ENCODE measurements at regions not wholly inside any gene's neighbourhood (a gene's known extent, or its start where the extent isn't known, plus 50 kb on each side); places are given as distances from the start of the nearest gene placed in this dataset.
"Not testable (repeated sequence)": the region's sequence is repeated elsewhere in the genome, so short reads cannot be mapped to it uniquely, and the experiment has no call there.

DNA sequence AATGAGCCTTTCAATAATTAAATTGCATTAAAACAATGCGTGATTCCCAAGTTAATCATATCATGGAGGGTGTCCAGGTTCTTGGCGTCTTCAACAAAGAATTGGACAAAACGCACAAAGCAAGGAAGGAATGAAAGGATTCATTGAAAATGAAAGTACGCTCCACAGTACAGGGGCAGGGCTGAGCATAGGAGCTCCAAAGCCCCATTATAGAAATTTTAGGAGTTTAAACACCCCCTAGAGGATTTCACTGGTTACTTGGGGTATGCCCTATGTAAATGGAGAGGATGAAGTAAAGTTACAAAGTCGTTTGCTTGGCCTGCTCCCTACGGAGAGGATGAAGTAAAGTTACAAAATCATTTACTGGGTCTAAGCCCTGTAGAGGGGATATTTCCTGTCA lies 1910.4 kb downstream of the C4orf33 start:
- ChIA-PET CTCF (no interaction called here), POLR2A (no interaction called here)
- TF ChIP-seq CTCF (IDR thresholded peaks at IDR 0.05; ENCODE audit: control extremely low read depth, extremely low read depth, low read depth, missing control alignments): no peak
- no peak for DNase-seq (ENCODE audit: extremely low spot score)

GRCh38 chr4:131011961-131012360 lies 1916.0 kb downstream of the C4orf33 start:
- CTCF ChIA-PET: interaction anchor here (1.1 kb wide), 1 partner anchor 10 kb away, joined by 3 read pairs; no protein-coding TSS in a partner anchor
- POLR2A ChIA-PET; DNase-seq (ENCODE audit: extremely low spot score): not testable (repeated sequence)

- CTCF ChIA-PET: interaction anchor here (1.1 kb wide), 1 partner anchor 9 kb away, joined by 3 read pairs; no protein-coding TSS in a partner anchor
- DNase-seq (ENCODE audit: extremely low spot score): no peak
- POLR2A ChIA-PET: no interaction called here
- no peak for TF ChIP-seq CTCF (IDR thresholded peaks at IDR 0.05; ENCODE audit: control extremely low read depth, extremely low read depth, low read depth, missing control alignments)
Measured at GRCh38 chr4:131013226-131013625, 1917.3 kb downstream of the C4orf33 start.

DNA sequence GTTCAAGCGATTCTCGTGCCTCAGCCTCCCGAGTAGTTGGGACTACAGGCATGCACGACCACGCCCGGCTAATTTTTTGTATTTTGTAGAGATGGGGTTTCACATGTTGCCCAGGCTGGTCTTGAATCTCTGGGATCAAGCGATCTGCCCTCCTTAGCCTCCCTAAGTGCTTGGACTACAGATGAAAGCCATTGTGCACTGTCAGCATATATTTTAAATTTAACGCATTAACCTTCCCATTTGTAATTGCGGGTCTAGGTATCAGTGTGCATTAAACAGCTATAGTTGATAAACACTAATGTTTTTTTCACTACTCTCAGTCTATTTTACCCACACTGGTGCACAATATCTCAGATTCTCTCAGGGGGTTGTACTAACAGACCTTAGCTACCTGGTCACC lies 1930.8 kb downstream of the C4orf33 start:
- ChIA-PET CTCF (interaction anchor here (1.6 kb wide), 1 partner anchor 8 kb away, joined by 6 read pairs; no protein-coding TSS in a partner anchor), POLR2A (no interaction called here)
- DNase-seq (ENCODE audit: extremely low spot score): no peak
- TF ChIP-seq CTCF (IDR thresholded peaks at IDR 0.05; ENCODE audit: control extremely low read depth, extremely low read depth, low read depth, missing control alignments): no peak

DNA sequence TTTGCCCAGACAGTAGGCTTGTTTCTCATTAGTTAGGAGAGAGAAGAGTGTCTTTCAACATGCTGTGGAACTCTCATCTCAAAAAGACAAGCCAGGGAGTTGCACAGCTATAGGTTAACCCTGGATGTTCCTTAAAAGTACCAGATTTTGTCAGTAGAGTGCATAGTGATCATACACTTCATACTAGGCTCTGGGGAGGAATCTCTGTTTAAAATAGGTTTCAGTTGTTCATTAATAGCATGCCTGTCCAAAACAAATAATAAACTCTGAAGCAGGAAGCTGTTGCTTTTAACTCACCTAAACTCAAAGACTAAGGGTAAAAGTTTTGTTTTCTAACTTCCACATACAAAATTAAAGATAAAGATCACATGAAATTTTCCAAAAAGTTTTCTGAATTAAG lies 1948.4 kb downstream of the C4orf33 start:
- DNase-seq (ENCODE audit: extremely low spot score): no peak
- CTCF ChIA-PET: interaction anchor here (1.0 kb wide), 1 partner anchor 8 kb away, joined by 4 read pairs; no protein-coding TSS in a partner anchor
- no peak for TF ChIP-seq CTCF (IDR thresholded peaks at IDR 0.05; ENCODE audit: control extremely low read depth, extremely low read depth, low read depth, missing control alignments)
- POLR2A ChIA-PET: no interaction called here

- no peak for DNase-seq (ENCODE audit: extremely low spot score)
- TF ChIP-seq CTCF (IDR thresholded peaks at IDR 0.05; ENCODE audit: control extremely low read depth, extremely low read depth, low read depth, missing control alignments): no peak
- ChIA-PET POLR2A (no interaction called here), CTCF (no interaction called here)
Measured at GRCh38 chr4:131046821-131047220, 1950.9 kb downstream of the C4orf33 start.

GRCh38 chr4:131052646-131053045 lies 1956.7 kb downstream of the C4orf33 start:
- no peak for TF ChIP-seq CTCF (IDR thresholded peaks at IDR 0.05; ENCODE audit: control extremely low read depth, extremely low read depth, low read depth, missing control alignments)
- no peak for DNase-seq (ENCODE audit: extremely low spot score)
- ChIA-PET CTCF (no interaction called here), POLR2A (no interaction called here)

Data from GM10248 (cell line).